B cell (primary cell): ENCODE measurements at regions not wholly inside any gene's neighbourhood (a gene's known extent, or its start where the extent isn't known, plus 50 kb on each side); places are given as distances from the start of the nearest gene placed in this dataset.

Experiments
- ATAC-seq: fragments of 200-7000 bp; cut with Tn5 transposase; one replicate; pipeline ENCODE4 v1.10.0; 2021; ENCODE audit warnings: low read depth, mild to moderate bottlenecking, moderate number of reproducible peaks, moderate library complexity
- CTCF ChIA-PET: fragments of 350-600 bp; sonication (Branson Sonifier 250); formaldehyde crosslinking; loops from one replicate; lab custom pipeline; 2021; ENCODE audit warnings: antibody characterized with exemption, inconsistent platforms; lab: Charles Lee
- POLR2A ChIA-PET: fragments of 350-600 bp; sonication (Branson Sonifier 250); formaldehyde crosslinking; loops from one replicate; lab custom pipeline; 2021; ENCODE audit warnings: antibody characterized with exemption; lab: Charles Lee
- DNase-seq: peaks from one replicate; pipeline ENCODE4 v3.0.0; 2013
- H2AFZ ChIP-seq: 2 replicates; pipeline ENCODE4 v1.6.1; 2012; ENCODE audit warnings: mild to moderate bottlenecking, low read depth, low read length; ENCODE audit not compliant: insufficient read depth, poor library complexity, severe bottlenecking
- H3K27ac ChIP-seq, 2 donors: 1 replicate in 1 of 2; 2 replicates in 1 of 2; pipeline ENCODE4 v1.5.1; 2012 to 2013; ENCODE audit warnings: low read length in 2 of 2, mild to moderate bottlenecking in 2 of 2, moderate library complexity in 1 of 2
- H3K27me3 ChIP-seq, 4 experiments: fragments of 200-600 bp in 1 of 4; sonication (generic) in 1 of 4; replicated peaks in 1 of 4; 1 replicate in 2 of 4; 2 replicates in 2 of 4; pipeline versions ENCODE4 v1.6.1 to v1.7.0; 2013 to 2016; ENCODE audit warnings: low read length in 3 of 4, mild to moderate bottlenecking in 2 of 4, mixed read lengths in 1 of 4, moderate library complexity in 1 of 4; ENCODE audit not compliant: insufficient read depth in 4 of 4, control insufficient read depth in 3 of 4; ENCODE audit errors: control extremely low read depth in 1 of 4
- H3K36me3 ChIP-seq, 2 experiments: replicated peaks in 1 of 2; 1 replicate in 1 of 2; 2 replicates in 1 of 2; pipeline versions ENCODE4 v1.6.1 to v1.7.1; 2013; ENCODE audit warnings: low read length in 1 of 2; ENCODE audit not compliant: insufficient read depth in 2 of 2, control insufficient read depth in 1 of 2; ENCODE audit errors: control extremely low read depth in 1 of 2, extremely low read depth in 1 of 2
- H3K4me1 ChIP-seq, 2 donors: fragments of 200-600 bp in 1 of 2; sonication (generic) in 1 of 2; 1 replicate in 1 of 2; 2 replicates in 1 of 2; pipeline versions ENCODE4 v1.5.1 to v1.6.1; 2013 to 2017; ENCODE audit warnings: low read length in 2 of 2; ENCODE audit not compliant: control insufficient read depth in 2 of 2, insufficient read depth in 2 of 2
- H3K4me2 ChIP-seq: replicated peaks from 2 replicates; pipeline ENCODE3; 2012; ENCODE audit warnings: mild to moderate bottlenecking, low read depth, low read length; ENCODE audit not compliant: poor library complexity, severe bottlenecking
- H3K4me3 ChIP-seq, 5 experiments: fragments of 200-600 bp in 1 of 5; sonication (generic) in 1 of 5; 1 replicate in 3 of 5; 2 replicates in 2 of 5; pipeline versions ENCODE4 v1.5.1 to v1.7.0; 2011 to 2016; ENCODE audit warnings: low read length in 4 of 5, mild to moderate bottlenecking in 4 of 5, low read depth in 2 of 5, control low read depth in 1 of 5, moderate library complexity in 1 of 5; ENCODE audit not compliant: insufficient read depth in 1 of 5; ENCODE audit errors: control extremely low read depth in 1 of 5, extremely low read depth in 1 of 5
- H3K79me2 ChIP-seq: fragments of 200-600 bp; sonication (generic); one replicate; pipeline ENCODE4 v1.6.0; 2016; ENCODE audit warnings: low read length; ENCODE audit not compliant: control insufficient read depth, insufficient read depth
- H3K9ac ChIP-seq: fragments of 200-600 bp; sonication (generic); 2 replicates; pipeline ENCODE4 v1.6.1; 2017; ENCODE audit warnings: mild to moderate bottlenecking, low read length, moderate library complexity
- H3K9me3 ChIP-seq, 3 donors: one replicate each; pipeline versions ENCODE4 v1.6.1 to v1.7.1; 2013; ENCODE audit warnings: low read length in 2 of 3; ENCODE audit not compliant: control insufficient read depth in 2 of 3, insufficient read depth in 1 of 3; ENCODE audit errors: control extremely low read depth in 1 of 3
- H4K20me1 ChIP-seq: 2 replicates; pipeline ENCODE4 v1.6.0; 2012; ENCODE audit warnings: mild to moderate bottlenecking, low read length; ENCODE audit not compliant: insufficient read depth, control insufficient read depth, poor library complexity, severe bottlenecking
- H3K27ac Mint-ChIP-seq: one replicate; pipeline ENCODE4 v1.8.0; 2021; ENCODE audit warnings: mixed read lengths
- H3K27me3 Mint-ChIP-seq: one replicate; pipeline ENCODE4 v1.8.0; 2021; ENCODE audit warnings: mixed read lengths
- H3K4me1 Mint-ChIP-seq: one replicate; pipeline ENCODE4 v1.8.0; 2021; ENCODE audit warnings: mixed read lengths
- H3K4me3 Mint-ChIP-seq: one replicate; pipeline ENCODE4 v1.8.0; 2021; ENCODE audit warnings: mixed read lengths
- H3K9me3 Mint-ChIP-seq: one replicate; pipeline ENCODE4 v1.8.0; 2022; ENCODE audit warnings: mixed read lengths; ENCODE audit not compliant: insufficient read depth
- EZH2 ChIP-seq: IDR thresholded peaks from 2 replicates; pipeline ENCODE4 v1.6.1; 2012; ENCODE audit warnings: borderline replicate concordance, low read depth, mild to moderate bottlenecking, moderate library complexity, low read length; ENCODE audit not compliant: insufficient read depth, poor library complexity, severe bottlenecking
- WGBS: methylation state at CpG from one replicate; pipeline ENCODE4 v1.1.5; 2013; ENCODE audit warnings: missing lambda C conversion rate; ENCODE audit not compliant: insufficient coverage; 5-methylcytosine and 5-hydroxymethylcytosine counted together
- intact Hi-C: fragments of 100-400 bp; cut with micrococcal nuclease; formaldehyde crosslinking; loops from one replicate; pipeline ENCODE4 v1.10.0; 2022
- TF ChIP-seq, protein P1 (sequence below): fragments of 200-600 bp; IDR thresholded peaks from one replicate; pipeline ENCODE4 v1.8.0; 2022; ENCODE audit warnings: antibody characterized with exemption, mild to moderate bottlenecking

DNA sequence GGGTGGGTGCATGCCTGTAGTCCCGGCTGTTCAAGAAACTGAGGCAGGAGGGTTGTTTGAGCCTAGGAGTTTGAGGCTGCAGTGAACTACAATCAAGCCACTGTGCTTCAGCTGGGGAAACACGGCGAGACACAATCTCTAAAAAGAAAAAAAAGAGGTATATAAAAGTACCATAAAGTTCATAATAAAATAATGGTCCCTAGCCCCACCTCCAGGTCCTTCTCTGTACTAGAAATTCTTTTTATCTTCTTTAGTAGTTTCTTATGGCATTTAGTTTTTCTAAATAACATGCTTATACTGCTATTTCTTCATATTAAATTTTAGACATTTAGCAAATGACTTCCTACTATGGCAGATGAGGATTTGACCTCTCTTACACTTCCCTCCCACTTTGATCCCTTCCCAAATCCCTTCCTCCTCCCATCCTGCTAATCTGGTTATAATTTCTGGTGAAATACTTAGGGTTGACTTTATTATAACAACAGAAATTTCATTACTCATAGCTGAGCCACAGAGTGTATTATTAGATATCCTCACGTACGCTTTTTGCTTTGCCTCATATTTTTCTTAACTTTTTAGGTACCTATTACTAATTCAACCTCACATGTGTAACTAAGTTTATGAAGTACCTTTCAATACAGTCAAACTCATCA, 94.7 kb downstream of the SLC41A2 start:
- POLR2A ChIA-PET, result interaction anchor here (0.7 to 0.9 kb wide), 3 partner anchors 10 to 405 kb away, joined by 3 to 6 read pairs (median 4); no protein-coding TSS in a partner anchor
- TF ChIP-seq, protein P1, sequence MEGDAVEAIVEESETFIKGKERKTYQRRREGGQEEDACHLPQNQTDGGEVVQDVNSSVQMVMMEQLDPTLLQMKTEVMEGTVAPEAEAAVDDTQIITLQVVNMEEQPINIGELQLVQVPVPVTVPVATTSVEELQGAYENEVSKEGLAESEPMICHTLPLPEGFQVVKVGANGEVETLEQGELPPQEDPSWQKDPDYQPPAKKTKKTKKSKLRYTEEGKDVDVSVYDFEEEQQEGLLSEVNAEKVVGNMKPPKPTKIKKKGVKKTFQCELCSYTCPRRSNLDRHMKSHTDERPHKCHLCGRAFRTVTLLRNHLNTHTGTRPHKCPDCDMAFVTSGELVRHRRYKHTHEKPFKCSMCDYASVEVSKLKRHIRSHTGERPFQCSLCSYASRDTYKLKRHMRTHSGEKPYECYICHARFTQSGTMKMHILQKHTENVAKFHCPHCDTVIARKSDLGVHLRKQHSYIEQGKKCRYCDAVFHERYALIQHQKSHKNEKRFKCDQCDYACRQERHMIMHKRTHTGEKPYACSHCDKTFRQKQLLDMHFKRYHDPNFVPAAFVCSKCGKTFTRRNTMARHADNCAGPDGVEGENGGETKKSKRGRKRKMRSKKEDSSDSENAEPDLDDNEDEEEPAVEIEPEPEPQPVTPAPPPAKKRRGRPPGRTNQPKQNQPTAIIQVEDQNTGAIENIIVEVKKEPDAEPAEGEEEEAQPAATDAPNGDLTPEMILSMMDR, result no peak
- TF ChIP-seq EZH2, result no peak
- ATAC-seq, result no peak
- Histone ChIP-seq H3K9me3 (no peaks in the 10 kb centered on the region), H3K27ac (no peak overlapping the region), H3K9ac (no peak overlapping the region), H3K79me2 (no peaks in the 10 kb centered on the region), H2AFZ (no peak overlapping the region), H3K36me3 (no peaks in the 10 kb centered on the region), H4K20me1 (no peaks in the 10 kb centered on the region), H3K4me1 (no peaks in the 10 kb centered on the region), H3K4me2 (no peak overlapping the region), H3K27me3 (no peaks in the 10 kb centered on the region), H3K4me3 (no peak overlapping the region)
- intact Hi-C loops, result no loop called here
- H3K9me3 Mint-ChIP-seq, result no peaks in the 10 kb centered on the region
- no peaks in the 10 kb centered on the region for H3K27me3 Mint-ChIP-seq
- no peak overlapping the region for H3K27ac Mint-ChIP-seq
- H3K4me1 Mint-ChIP-seq, result peaks cover 5% of the 10 kb centered on the region
- H3K4me3 Mint-ChIP-seq, result no peak overlapping the region
- CTCF ChIA-PET, result interaction anchor here (0.7 to 1.3 kb wide), 2 partner anchors 414 to 482 kb away, joined by 3 to 9 read pairs; no protein-coding TSS in a partner anchor
- 70% methylated on average over 2 of the region's 5 CpGs for WGBS
- no peak for DNase-seq
